H9 (cell line): ENCODE measurements at regions not wholly inside any gene's neighbourhood (a gene's known extent, or its start where the extent isn't known, plus 50 kb on each side); places are given as distances from the start of the nearest gene placed in this dataset.

Experiments
- DNase-seq: peaks from one replicate; pipeline ENCODE4 v3.0.0-alpha.2; 2017
- H2AFZ ChIP-seq: one replicate; pipeline ENCODE4 v1.6.1; 2013; ENCODE audit warnings: mild to moderate bottlenecking, low read length, control low read depth, moderate library complexity
- H2AK5ac ChIP-seq: 2 replicates; pipeline ENCODE4 v1.6.1; 2013; ENCODE audit warnings: low read length, control low read depth, mixed read lengths; ENCODE audit not compliant: insufficient read length
- H2BK120ac ChIP-seq: one replicate; pipeline ENCODE4 v1.6.1; 2013; ENCODE audit warnings: low read depth, mild to moderate bottlenecking, low read length, control low read depth, inconsistent platforms; ENCODE audit not compliant: poor library complexity, severe bottlenecking
- H2BK12ac ChIP-seq: 2 replicates; pipeline ENCODE4 v1.6.1; 2013; ENCODE audit warnings: low read length, control low read depth, mixed read lengths, low read depth; ENCODE audit not compliant: insufficient read length
- H2BK15ac ChIP-seq: 2 replicates; pipeline ENCODE4 v1.6.1; 2013; ENCODE audit warnings: low read depth, low read length, control low read depth
- H2BK20ac ChIP-seq: one replicate; pipeline ENCODE4 v1.6.1; 2013; ENCODE audit warnings: low read depth, mild to moderate bottlenecking, low read length, control low read depth, inconsistent platforms; ENCODE audit not compliant: poor library complexity, severe bottlenecking
- H2BK5ac ChIP-seq: 2 replicates; pipeline ENCODE4 v1.6.1; 2013; ENCODE audit warnings: low read length, control low read depth, mixed read lengths; ENCODE audit not compliant: insufficient read length
- H3K14ac ChIP-seq: 2 replicates; pipeline ENCODE4 v1.6.1; 2013; ENCODE audit warnings: low read length, control low read depth; ENCODE audit not compliant: insufficient read depth
- H3K18ac ChIP-seq: 2 replicates; pipeline ENCODE4 v1.6.1; 2013; ENCODE audit warnings: low read depth, mild to moderate bottlenecking, mixed read lengths, low read length, control low read depth; ENCODE audit not compliant: insufficient read length
- H3K23ac ChIP-seq: 2 replicates; pipeline ENCODE4 v1.6.1; 2013; ENCODE audit warnings: low read length, control low read depth, mixed read lengths, low read depth; ENCODE audit not compliant: insufficient read length
- H3K23me2 ChIP-seq: 2 replicates; pipeline ENCODE4 v1.6.1; 2013; ENCODE audit warnings: low read depth, mild to moderate bottlenecking, mixed read lengths, low read length, control low read depth; ENCODE audit not compliant: insufficient read length, poor library complexity, severe bottlenecking
- H3K27ac ChIP-seq: 2 replicates; pipeline ENCODE4 v1.5.1; 2013; ENCODE audit warnings: low read length, control low read depth, mixed read lengths, low read depth; ENCODE audit not compliant: insufficient read length
- H3K27me3 ChIP-seq: 2 replicates; pipeline ENCODE4 v1.6.1; 2013; ENCODE audit warnings: low read length, control low read depth, inconsistent platforms; ENCODE audit not compliant: insufficient read depth
- H3K4ac ChIP-seq: 2 replicates; pipeline ENCODE4 v1.6.1; 2013; ENCODE audit warnings: low read depth, mild to moderate bottlenecking, control low read depth, inconsistent platforms, low read length, moderate library complexity
- H3K4me1 ChIP-seq: 2 replicates; pipeline ENCODE4 v1.6.1; 2013; ENCODE audit warnings: low read length, control low read depth, inconsistent platforms; ENCODE audit not compliant: insufficient read depth
- H3K4me2 ChIP-seq: 2 replicates; pipeline ENCODE4 v1.6.1; 2013; ENCODE audit warnings: low read length, control low read depth, mixed read lengths; ENCODE audit not compliant: insufficient read length, insufficient read depth
- H3K56ac ChIP-seq: 2 replicates; pipeline ENCODE4 v1.6.1; 2013; ENCODE audit warnings: low read depth, mild to moderate bottlenecking, mixed read lengths, low read length, control low read depth; ENCODE audit not compliant: insufficient read length
- H3K79me1 ChIP-seq: 2 replicates; pipeline ENCODE4 v1.6.1; 2013; ENCODE audit warnings: low read depth, mild to moderate bottlenecking, moderate library complexity, low read length, control low read depth, inconsistent platforms; ENCODE audit not compliant: insufficient read depth, poor library complexity, severe bottlenecking
- H3K79me2 ChIP-seq: 2 replicates; pipeline ENCODE4 v1.6.1; 2013; ENCODE audit warnings: low read length, control low read depth, inconsistent platforms; ENCODE audit not compliant: insufficient read depth
- H3K9ac ChIP-seq: 2 replicates; pipeline ENCODE4 v1.6.1; 2013; ENCODE audit warnings: low read length, control low read depth, mixed read lengths; ENCODE audit not compliant: insufficient read length; ENCODE audit errors: extremely low read depth
- H3K9me3 ChIP-seq: one replicate; pipeline ENCODE4 v1.6.1; 2013; ENCODE audit warnings: low read depth, low read length, inconsistent platforms; ENCODE audit not compliant: control insufficient read depth
- H3T11ph ChIP-seq: one replicate; pipeline ENCODE4 v1.6.1; 2013; ENCODE audit warnings: mild to moderate bottlenecking, low read length, control low read depth, inconsistent platforms
- H4K20me1 ChIP-seq: one replicate; pipeline ENCODE4 v1.6.1; 2013; ENCODE audit not compliant: control insufficient read depth, insufficient read length, insufficient read depth
- H4K5ac ChIP-seq: 2 replicates; pipeline ENCODE4 v1.6.1; 2013; ENCODE audit warnings: low read depth, mild to moderate bottlenecking, mixed read lengths, low read length, control low read depth; ENCODE audit not compliant: insufficient read length
- H4K8ac ChIP-seq: replicated peaks from 2 replicates; pipeline ENCODE4 v1.6.1; 2013; ENCODE audit warnings: low read length, control low read depth, mixed read lengths, low read depth; ENCODE audit not compliant: insufficient read length
- H4K91ac ChIP-seq: 2 replicates; pipeline ENCODE4 v1.6.1; 2013; ENCODE audit warnings: low read depth, mild to moderate bottlenecking, moderate library complexity, mixed read lengths, low read length, control low read depth; ENCODE audit not compliant: insufficient read length
- H3K27ac Mint-ChIP-seq, 3 experiments: 2 replicates in 2 of 3; 3 replicates in 1 of 3; pipeline ENCODE4 v1.8.0; 2020 to 2021; ENCODE audit warnings: mixed read lengths in 3 of 3, mild to moderate bottlenecking in 1 of 3, moderate library complexity in 1 of 3
- H3K27me3 Mint-ChIP-seq: 2 replicates; pipeline ENCODE4 v1.8.0; 2021; ENCODE audit warnings: low read depth, mild to moderate bottlenecking, moderate library complexity, mixed read lengths
- H3K36me3 Mint-ChIP-seq, 3 experiments: 2 replicates in 2 of 3; 3 replicates in 1 of 3; pipeline ENCODE4 v1.8.0; 2020 to 2021; ENCODE audit warnings: low read depth in 3 of 3, mixed read lengths in 3 of 3; ENCODE audit not compliant: insufficient read depth in 1 of 3
- H3K4me1 Mint-ChIP-seq, 2 experiments: 2 replicates each; pipeline ENCODE4 v1.8.0; 2020; ENCODE audit warnings: mixed read lengths in 2 of 2
- H3K4me3 Mint-ChIP-seq, 2 experiments: 2 replicates in 1 of 2; 3 replicates in 1 of 2; pipeline ENCODE4 v1.8.0; 2020 to 2021; ENCODE audit warnings: mild to moderate bottlenecking in 2 of 2, mixed read lengths in 2 of 2, moderate library complexity in 1 of 2
- H3K9me3 Mint-ChIP-seq, 2 experiments: 2 replicates in 1 of 2; 3 replicates in 1 of 2; pipeline ENCODE4 v1.8.0; 2020; ENCODE audit warnings: mild to moderate bottlenecking in 2 of 2, mixed read lengths in 2 of 2, moderate library complexity in 1 of 2
- TF ChIP-seq, protein P1 (sequence below): fragments of 200-600 bp; sonication (generic); conservative IDR thresholded peaks from 3 replicates; pipeline ENCODE4 v1.8.0; 2021; ENCODE audit warnings: antibody characterized with exemption, mild to moderate bottlenecking

DNA sequence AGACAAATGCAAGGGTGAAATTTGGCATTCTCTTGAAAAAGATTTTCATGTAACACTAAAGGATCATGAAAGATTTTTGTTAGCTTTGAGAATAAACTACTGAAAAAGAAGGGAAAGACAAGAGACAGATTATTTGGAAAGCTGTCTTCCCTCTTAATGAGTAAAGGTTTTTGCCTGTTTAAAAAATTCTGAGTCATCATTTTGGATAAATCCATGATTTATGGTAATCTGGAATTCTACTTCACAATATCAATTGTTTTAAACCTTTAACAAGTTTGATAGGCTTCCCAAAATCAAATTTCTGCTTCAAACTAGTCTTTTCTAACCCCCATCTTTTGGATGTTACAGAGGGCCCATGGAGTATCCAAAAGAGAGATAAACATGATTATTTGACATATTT lies 641.5 kb upstream of the EPHA6 start:
- Histone ChIP-seq H3K79me2 (no peaks in the 10 kb centered on the region), H2AFZ (no peak overlapping the region), H3K56ac (no peak overlapping the region), H2AK5ac (no peak overlapping the region), H3K14ac (no peak overlapping the region), H4K20me1 (no peaks in the 10 kb centered on the region), H2BK20ac (no peak overlapping the region), H4K8ac (no peak overlapping the region), H3K18ac (no peak overlapping the region), H2BK5ac (no peak overlapping the region), H3K4ac (no peak overlapping the region), H3K4me2 (no peak overlapping the region), H3K23me2 (no peaks in the 10 kb centered on the region), H3K79me1 (no peaks in the 10 kb centered on the region), H2BK120ac (no peak overlapping the region), H4K91ac (no peak overlapping the region), H3K27ac (no peak overlapping the region), H2BK15ac (no peak overlapping the region), H4K5ac (no peak overlapping the region), H3K9me3 (peaks cover 15% of the 10 kb centered on the region), H3K9ac (no peak overlapping the region), H3K23ac (no peak overlapping the region), H3K4me1 (no peaks in the 10 kb centered on the region), H2BK12ac (no peak overlapping the region), H3K27me3 (peaks cover 3% of the 10 kb centered on the region; the same call in 1 of the 2 replicates), H3T11ph (no peak overlapping the region)
- Mint-ChIP-seq H3K4me1 (peaks cover 0 to 2% of the 10 kb centered on the region in 2 experiments; a peak in 1 of 4 replicates), H3K36me3 (peaks cover 13 to 40% (median 24%) of the 10 kb centered on the region in 3 experiments), H3K27me3 (no peaks in the 10 kb centered on the region), H3K27ac (no peak overlapping the region), H3K9me3 (peaks cover 35 to 46% of the 10 kb centered on the region in 2 experiments), H3K4me3 (no peak overlapping the region)
- DNase-seq, result no peak
- TF ChIP-seq, protein P1, sequence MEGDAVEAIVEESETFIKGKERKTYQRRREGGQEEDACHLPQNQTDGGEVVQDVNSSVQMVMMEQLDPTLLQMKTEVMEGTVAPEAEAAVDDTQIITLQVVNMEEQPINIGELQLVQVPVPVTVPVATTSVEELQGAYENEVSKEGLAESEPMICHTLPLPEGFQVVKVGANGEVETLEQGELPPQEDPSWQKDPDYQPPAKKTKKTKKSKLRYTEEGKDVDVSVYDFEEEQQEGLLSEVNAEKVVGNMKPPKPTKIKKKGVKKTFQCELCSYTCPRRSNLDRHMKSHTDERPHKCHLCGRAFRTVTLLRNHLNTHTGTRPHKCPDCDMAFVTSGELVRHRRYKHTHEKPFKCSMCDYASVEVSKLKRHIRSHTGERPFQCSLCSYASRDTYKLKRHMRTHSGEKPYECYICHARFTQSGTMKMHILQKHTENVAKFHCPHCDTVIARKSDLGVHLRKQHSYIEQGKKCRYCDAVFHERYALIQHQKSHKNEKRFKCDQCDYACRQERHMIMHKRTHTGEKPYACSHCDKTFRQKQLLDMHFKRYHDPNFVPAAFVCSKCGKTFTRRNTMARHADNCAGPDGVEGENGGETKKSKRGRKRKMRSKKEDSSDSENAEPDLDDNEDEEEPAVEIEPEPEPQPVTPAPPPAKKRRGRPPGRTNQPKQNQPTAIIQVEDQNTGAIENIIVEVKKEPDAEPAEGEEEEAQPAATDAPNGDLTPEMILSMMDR, result no peak
